GM10248 (cell line): ENCODE measurements at regions not wholly inside any gene's neighbourhood (a gene's known extent, or its start where the extent isn't known, plus 50 kb on each side); places are given as distances from the start of the nearest gene placed in this dataset.

ENCODE experiments used
- CTCF ChIA-PET: fragments of 300-600 bp; sonication (Branson Sonifier 250); formaldehyde crosslinking; extraction: SDS; loops from one replicate; lab custom pipeline; 2021; ENCODE audit warnings: antibody characterized with exemption; lab: Yijun Ruan, JAX
- POLR2A ChIA-PET: fragments of 350-650 bp; sonication (Branson Sonifier 250); formaldehyde crosslinking; extraction: SDS; loops from one replicate; lab custom pipeline; 2020; ENCODE audit warnings: antibody characterized with exemption; lab: Yijun Ruan, JAX
- DNase-seq: peaks from one replicate; pipeline ENCODE4 v3.0.0; 2012; ENCODE audit errors: extremely low spot score
- CTCF ChIP-seq: IDR thresholded peaks from 2 replicates; pipeline ENCODE4 v1.5.1; 2012; ENCODE audit warnings: mild to moderate bottlenecking, low read depth; ENCODE audit errors: extremely low read depth, missing control alignments, control extremely low read depth

DNA sequence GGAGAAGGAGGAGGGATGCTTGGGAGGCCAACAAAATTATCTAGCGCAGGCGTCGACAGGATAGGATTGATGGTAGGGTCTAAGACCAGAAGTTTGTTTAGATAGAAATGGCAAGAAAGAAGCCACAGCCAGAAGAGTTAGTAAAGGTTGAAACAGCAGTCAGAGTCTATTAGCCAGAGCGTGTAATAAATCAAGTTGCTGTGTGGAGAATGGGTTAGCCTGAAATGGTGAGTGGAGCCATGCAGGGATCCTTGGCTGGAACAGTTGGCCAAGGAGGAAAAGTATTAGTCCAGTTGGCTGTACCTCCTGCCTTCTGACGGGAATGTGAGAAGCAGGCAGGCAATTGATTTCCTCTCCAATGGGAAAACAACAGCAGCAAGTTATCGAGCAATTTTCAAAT, 190.7 kb upstream of the CCDC68 start:
- ChIA-PET CTCF (no interaction called here), POLR2A (no interaction called here)
- no peak for TF ChIP-seq CTCF
- DNase-seq, result no peak

DNA sequence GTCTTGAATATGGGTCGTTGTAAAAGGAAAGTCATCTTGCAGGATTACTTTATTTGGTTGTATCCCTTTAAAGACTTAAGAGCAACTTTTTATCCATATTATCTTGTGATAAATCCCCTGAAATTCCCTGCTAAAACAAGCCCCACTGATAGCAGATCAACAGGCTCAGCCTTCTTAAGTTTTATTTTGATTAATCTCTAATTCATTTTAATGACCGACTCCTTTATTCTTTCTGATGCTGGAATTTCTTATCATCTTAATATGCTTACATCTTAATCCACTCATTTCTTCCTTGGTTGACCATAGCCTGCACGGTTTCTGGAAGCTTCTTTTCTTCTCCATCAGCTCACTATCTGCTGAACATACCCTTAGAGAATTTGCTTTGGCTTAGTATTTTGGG, 188.5 kb upstream of the CCDC68 start:
- ChIA-PET POLR2A (no interaction called here), CTCF (no interaction called here)
- no peak for DNase-seq
- TF ChIP-seq CTCF, result no peak

GRCh38 chr18:55144193-55144930, 185.1 kb upstream of the CCDC68 start:
- no peak for TF ChIP-seq CTCF
- ChIA-PET POLR2A (no interaction called here), CTCF (interaction anchor here (1.8 kb wide), 1 partner anchor 28 kb away, joined by 4 read pairs; no protein-coding TSS in a partner anchor)
- no peak for DNase-seq

DNA sequence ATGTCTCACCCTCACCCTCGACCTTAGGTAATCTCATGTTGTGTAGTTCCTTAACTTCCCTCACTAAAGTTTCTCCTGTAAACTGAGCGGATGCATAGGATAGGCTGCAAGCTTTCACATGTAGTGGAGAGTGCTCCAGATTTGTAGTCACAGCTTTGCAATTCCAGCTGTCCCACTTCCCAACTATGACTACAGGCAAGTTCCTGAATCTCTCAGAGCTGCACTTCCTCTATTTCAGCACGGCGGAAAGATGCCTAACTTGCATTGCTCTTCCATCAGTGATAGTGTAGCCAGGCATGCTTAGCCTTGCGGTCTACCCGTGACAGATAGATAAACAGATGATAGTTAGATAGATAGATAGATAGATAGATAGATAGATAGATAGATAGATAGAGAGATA, 183.1 kb upstream of the CCDC68 start:
- no peak for DNase-seq
- TF ChIP-seq CTCF, result no peak
- CTCF ChIA-PET, result interaction anchor here (1.9 kb wide), 1 partner anchor 9 kb away, joined by 3 read pairs; no protein-coding TSS in a partner anchor
- POLR2A ChIA-PET, result no interaction called here

DNA sequence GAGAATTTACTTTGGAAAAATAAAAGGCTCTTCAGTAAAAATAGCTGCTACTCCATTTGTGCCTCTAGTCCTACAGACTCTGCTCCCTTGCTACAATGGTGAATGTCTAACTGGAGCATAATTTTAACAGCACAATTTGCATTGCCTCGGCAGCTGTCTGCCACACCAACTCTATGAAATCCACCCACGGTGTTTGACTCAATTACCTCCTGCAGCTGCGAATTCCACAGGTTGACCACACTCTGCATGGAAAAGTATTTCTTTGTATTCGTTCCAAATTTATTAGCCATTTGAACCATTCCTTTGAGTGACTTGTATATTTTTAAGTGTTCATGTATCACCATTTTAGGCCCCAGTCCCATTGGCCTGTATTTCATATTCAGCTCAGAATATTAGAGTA, 182.1 kb upstream of the CCDC68 start:
- TF ChIP-seq CTCF, result no peak
- DNase-seq, result no peak
- ChIA-PET CTCF (interaction anchor here (1.7 kb wide), 1 partner anchor 21 kb away, joined by 4 read pairs; no protein-coding TSS in a partner anchor), POLR2A (no interaction called here)

DNA sequence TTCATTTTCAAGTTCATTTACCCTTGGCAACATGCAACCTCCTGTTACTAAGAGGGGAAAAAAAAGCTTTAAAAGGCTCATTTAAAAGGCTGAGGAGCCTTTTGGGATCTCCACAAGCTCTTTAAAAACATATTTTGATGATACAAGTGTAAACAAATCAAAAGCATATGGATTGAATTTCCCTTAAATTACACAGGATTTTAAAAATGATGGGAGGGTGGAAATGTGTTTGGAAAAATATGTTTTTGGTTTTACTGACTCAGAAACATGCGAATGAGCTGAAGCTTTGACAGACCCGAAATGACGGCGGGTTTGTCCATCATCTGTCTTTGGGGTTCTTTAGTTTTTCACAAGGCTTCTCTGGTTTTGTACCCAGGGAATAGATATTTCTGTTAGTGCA, 180.6 kb upstream of the CCDC68 start:
- DNase-seq, result no peak
- POLR2A ChIA-PET, result no interaction called here
- CTCF ChIA-PET, result interaction anchor here (1.7 kb wide), 1 partner anchor 23 kb away, joined by 4 read pairs; no protein-coding TSS in a partner anchor
- no peak for TF ChIP-seq CTCF
